Spleen (tissue), 11 donors: ENCODE measurements at regions not wholly inside any gene's neighbourhood (a gene's known extent, or its start where the extent isn't known, plus 50 kb on each side); places are given as distances from the start of the nearest gene placed in this dataset.

Source experiments
- DNase-seq: peaks from one replicate; pipeline ENCODE4 v3.0.0-alpha.2; 2020
- H3K27ac ChIP-seq, 8 donors: fragments of 200-600 bp; sonication (generic) in 7 of 8; 1 replicate in 4 of 8; 2 replicates in 4 of 8; pipeline versions ENCODE4 v1.5.0 to v1.8.0; 2016 to 2021; ENCODE audit warnings: inconsistent platforms in 4 of 8, mild to moderate bottlenecking in 4 of 8, moderate library complexity in 1 of 8
- H3K27me3 ChIP-seq, 7 donors: fragments of 200-600 bp; sonication (generic) in 6 of 7; replicated peaks in 1 of 7; 1 replicate in 4 of 7; 2 replicates in 3 of 7; pipeline versions ENCODE4 v1.5.0 to v1.8.0; 2016 to 2021; ENCODE audit warnings: inconsistent platforms in 3 of 7, mild to moderate bottlenecking in 1 of 7
- H3K36me3 ChIP-seq, 6 donors: fragments of 200-600 bp; sonication (generic) in 5 of 6; 1 replicate in 4 of 6; 2 replicates in 2 of 6; pipeline versions ENCODE4 v1.5.0 to v1.8.0; 2016 to 2021; ENCODE audit warnings: inconsistent platforms in 2 of 6
- H3K4me1 ChIP-seq, 6 donors: fragments of 200-600 bp; sonication (generic) in 5 of 6; 1 replicate in 3 of 6; 2 replicates in 3 of 6; pipeline versions ENCODE4 v1.5.0 to v1.8.0; 2016 to 2021; ENCODE audit warnings: inconsistent platforms in 3 of 6
- H3K4me3 ChIP-seq, 8 donors: fragments of 200-600 bp; sonication (generic) in 7 of 8; 1 replicate in 4 of 8; 2 replicates in 4 of 8; pipeline versions ENCODE4 v1.5.0 to v1.8.0; 2016 to 2021; ENCODE audit warnings: inconsistent platforms in 4 of 8, mild to moderate bottlenecking in 4 of 8, moderate library complexity in 2 of 8
- H3K9me3 ChIP-seq, 8 donors: fragments of 200-600 bp; sonication (generic) in 7 of 8; 1 replicate in 4 of 8; 2 replicates in 4 of 8; pipeline versions ENCODE4 v1.5.0 to v1.8.0; 2016 to 2021; ENCODE audit warnings: inconsistent platforms in 4 of 8
- CTCF ChIP-seq, 11 experiments: fragments of 200-600 bp in 7 of 11; fragments of 450-650 bp in 4 of 11; sonication (generic) in 4 of 11; IDR thresholded peaks in 8 of 11; conservative IDR thresholded peaks in 3 of 11; 1 replicate in 7 of 11; 2 replicates in 4 of 11; pipeline versions ENCODE4 v1.4.0 to v1.8.0; 2016 to 2021; ENCODE audit warnings: antibody characterized with exemption in 11 of 11, inconsistent platforms in 4 of 11, mild to moderate bottlenecking in 1 of 11
- POLR2A ChIP-seq, 3 donors: fragments of 450-650 bp; IDR thresholded peaks; one replicate each; pipeline ENCODE4 v1.5.1; 2017; ENCODE audit warnings: antibody characterized with exemption in 3 of 3, mild to moderate bottlenecking in 1 of 3
- POLR2AphosphoS5 ChIP-seq, 3 donors: sonication (generic); formaldehyde crosslinking; IDR thresholded peaks; one replicate each; pipeline ENCODE4 v1.5.1; 2017; ENCODE audit warnings: antibody characterized with exemption in 3 of 3
- WGBS, 5 donors: extraction: QIAGEN DNeasy Blood & Tissue Kit in 3 of 5; methylation state at CpG; one replicate each; pipeline versions ENCODE4 v1.1.5 to v1.1.7; 2013 to 2018; 5-methylcytosine and 5-hydroxymethylcytosine counted together
- intact Hi-C: fragments of 100-400 bp; cut with DNase I; formaldehyde crosslinking; loops from one replicate; pipeline ENCODE4 v1.15.0; 2023; ENCODE audit warnings: low total_unique reads
- donor health status: healthy with polysubstance abuse.
- donor health status: DM: no; HTN: no; CAD: no; lungs with moderate emphysema.
- donor health status: DM: no; HTN: no; CAD: no.
- donor health status: Bipolar disorder and iron deficiency.
- donor health status: healthy.
- donor health status: DM: no; HTN: no; CAD: no.
- donor health status: DM: yes; HTN: yes; CAD: no.

- no peak for DNase-seq
- WGBS, 5 donors, result 66 to 84% (median 79%) methylated on average over 6 of the region's 6 CpGs; no CpG with 5 or more reads in 1 of the 5 donors
- intact Hi-C loops, result no loop called here
- no peak overlapping the region for H3K4me3 ChIP-seq
- H3K36me3 ChIP-seq, result no peaks in the 10 kb centered on the region
- peaks cover 0 to 28% (median 0%) of the 10 kb centered on the region in 7 donors for H3K27me3 ChIP-seq
- no peak overlapping the region for H3K27ac ChIP-seq
- no peaks in the 10 kb centered on the region for H3K4me1 ChIP-seq
- H3K9me3 ChIP-seq, result no peaks in the 10 kb centered on the region
- TF ChIP-seq CTCF (IDR thresholded peaks at IDR 0.05 in 8 of 11, conservative IDR thresholded peaks at IDR 0.05 in 3 of 11), result no peak
- no peak for TF ChIP-seq POLR2AphosphoS5 (IDR thresholded peaks at IDR 0.05)
- TF ChIP-seq POLR2A (IDR thresholded peaks at IDR 0.05), result no peak
Measured at GRCh38 chr11:134837887-134838232, 425.8 kb upstream of the B3GAT1 start.

DNA sequence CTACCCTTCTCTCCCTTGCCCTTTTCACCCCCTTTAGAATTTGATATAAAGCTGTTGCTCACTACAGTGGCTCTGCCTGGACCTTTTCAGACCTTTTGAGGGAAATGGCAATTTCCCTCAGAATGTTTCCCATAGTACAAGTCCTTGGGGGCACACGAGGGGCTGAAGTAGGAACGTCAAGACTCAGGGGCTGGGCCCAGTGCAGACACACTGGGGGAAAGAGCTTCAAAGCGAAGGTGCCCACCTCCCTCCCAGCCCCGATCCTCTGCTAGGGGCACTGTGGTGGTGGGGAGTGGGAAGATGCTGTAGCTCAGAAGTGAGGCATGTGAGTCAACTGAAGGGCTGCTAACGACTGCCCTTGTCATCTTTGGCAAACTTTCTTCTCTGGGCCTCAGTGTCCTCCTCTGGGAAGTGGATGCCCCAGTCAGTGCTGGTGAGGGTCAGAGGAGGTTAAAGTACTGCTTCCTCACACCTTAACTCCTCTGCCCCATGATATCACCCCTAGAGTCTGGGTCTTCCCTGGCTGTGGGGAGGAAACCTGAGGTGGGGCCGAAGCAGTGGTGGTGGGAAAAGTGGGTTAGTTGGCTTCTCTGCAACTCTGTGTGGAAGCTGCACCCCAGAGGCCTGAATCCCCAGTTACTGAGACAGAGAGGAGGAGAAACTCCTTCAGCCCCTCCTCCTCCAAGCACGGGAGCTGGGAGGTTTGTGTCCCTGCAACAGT, 425.3 kb upstream of the B3GAT1 start:
- intact Hi-C loops, result no loop called here
- Histone ChIP-seq H3K9me3 (no peaks in the 10 kb centered on the region), H3K4me1 (no peaks in the 10 kb centered on the region), H3K27ac (no peak overlapping the region), H3K4me3 (no peak overlapping the region), H3K36me3 (no peaks in the 10 kb centered on the region), H3K27me3 (peaks cover 0 to 23% (median 0%) of the 10 kb centered on the region in 7 donors)
- TF ChIP-seq CTCF (IDR thresholded peaks at IDR 0.05 in 8 of 11, conservative IDR thresholded peaks at IDR 0.05 in 3 of 11) (no peak), POLR2A (IDR thresholded peaks at IDR 0.05) (no peak), POLR2AphosphoS5 (IDR thresholded peaks at IDR 0.05) (no peak)
- DNase-seq, result no peak
- WGBS, 5 donors, result 64 to 75% (median 71%) methylated on average over 7 of the region's 7 CpGs

DNA sequence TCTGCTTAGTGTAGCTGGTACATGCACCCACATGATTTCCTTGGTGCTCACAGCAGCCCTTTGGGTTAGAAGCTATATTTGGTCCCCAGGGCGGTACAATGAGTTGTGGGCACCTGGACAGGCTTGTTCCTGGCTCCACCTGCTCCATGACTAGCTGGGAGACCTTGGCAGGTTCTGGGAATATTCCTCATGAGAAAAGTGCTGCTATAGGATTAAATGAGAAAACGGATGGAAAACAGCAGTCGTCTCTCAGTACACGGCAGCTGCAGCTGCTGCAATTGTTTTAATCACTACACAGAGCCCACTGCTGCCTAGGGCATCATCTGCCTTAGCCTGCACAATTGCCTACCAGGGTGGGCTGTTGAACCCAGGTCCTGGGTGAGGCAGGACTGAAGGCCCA, 424.5 kb upstream of the B3GAT1 start:
- WGBS, 5 donors, result 52 to 88% (median 63%) methylated on average over 4 of the region's 4 CpGs
- intact Hi-C loops, result no loop called here
- no peaks in the 10 kb centered on the region for H3K36me3 ChIP-seq

GRCh38 chr11:134835561-134835960, 423.5 kb upstream of the B3GAT1 start:
- Histone ChIP-seq H3K36me3 (no peaks in the 10 kb centered on the region), H3K9me3 (peaks cover 0 to 6% (median 0%) of the 10 kb centered on the region in 8 donors), H3K4me3 (no peak overlapping the region), H3K27ac (no peak overlapping the region), H3K27me3 (peaks cover 0 to 7% (median 0%) of the 10 kb centered on the region in 7 donors), H3K4me1 (no peaks in the 10 kb centered on the region)
- TF ChIP-seq POLR2A (IDR thresholded peaks at IDR 0.05) (no peak), POLR2AphosphoS5 (IDR thresholded peaks at IDR 0.05) (no peak), CTCF (IDR thresholded peaks at IDR 0.05 in 8 of 11, conservative IDR thresholded peaks at IDR 0.05 in 3 of 11) (no peak)
- intact Hi-C loops, result no loop called here
- 59 to 70% (median 64%) methylated on average over 5 of the region's 5 CpGs for WGBS, 5 donors
- no peak for DNase-seq

More for the DNA sequence above, 424.5 kb upstream of the B3GAT1 start:
- Histone ChIP-seq H3K27me3 (peaks cover 0 to 15% (median 0%) of the 10 kb centered on the region in 7 donors), H3K4me3 (no peak overlapping the region), H3K4me1 (no peaks in the 10 kb centered on the region), H3K27ac (no peak overlapping the region), H3K9me3 (no peaks in the 10 kb centered on the region)
- TF ChIP-seq POLR2AphosphoS5 (IDR thresholded peaks at IDR 0.05), result no peak
- DNase-seq, result no peak
